ENCODE measurements at regions not wholly inside any gene's neighbourhood (a gene's known extent, or its start where the extent isn't known, plus 50 kb on each side); places are given as distances from the start of the nearest gene placed in this dataset.

DNA sequence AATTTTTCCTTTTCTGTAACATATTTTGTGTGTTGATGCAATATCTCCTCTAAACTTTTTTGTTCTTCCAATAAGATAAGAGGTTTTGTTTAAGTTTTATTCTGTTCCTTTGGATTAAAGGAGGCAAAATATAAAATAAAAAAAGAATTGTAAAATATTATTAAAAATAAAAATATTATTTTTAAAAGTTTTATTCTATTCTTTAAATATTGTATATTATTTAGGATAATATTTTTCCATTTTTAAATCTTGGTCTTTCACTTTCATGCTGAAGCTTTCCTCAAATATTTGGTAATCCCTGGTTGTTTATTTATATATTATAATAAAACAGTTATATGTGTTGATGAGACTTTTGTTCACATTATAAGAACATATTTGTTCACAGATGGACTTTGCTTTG lies 187.9 kb upstream of the PDE5A start (continued):
- TF ChIP-seq ZNF263 (CRISPR knock-in tag; IDR thresholded peaks at IDR 0.05) (no peak), ZNF124 (CRISPR knock-in tag; IDR thresholded peaks at IDR 0.05) (no peak), ZSCAN20 (CRISPR knock-in tag; IDR thresholded peaks at IDR 0.05; ENCODE audit: borderline replicate concordance) (no peak), ZNF670 (CRISPR knock-in tag; IDR thresholded peaks at IDR 0.05; ENCODE audit: borderline replicate concordance) (no peak), ZNF75D (CRISPR knock-in tag; IDR thresholded peaks at IDR 0.05; ENCODE audit: borderline replicate concordance) (no peak), RFX5 (IDR thresholded peaks at IDR 0.05; ENCODE audit: low read depth, low read length) (no peak), MATR3 (CRISPR knock-in tag; IDR thresholded peaks at IDR 0.05) (no peak), ZBTB39 (CRISPR knock-in tag; IDR thresholded peaks at IDR 0.05) (no peak)

GRCh38 chr4:119810001-119810400 lies 181.4 kb upstream of the PDE5A start:
- Histone ChIP-seq H3K9ac (ENCODE audit: insufficient read depth, low read depth, low read length) (no peak overlapping the region), H3K4me2 (ENCODE audit: low read depth, low read length) (no peak overlapping the region), H3K4me3 (replicated peaks in 1 of 3; ENCODE audit: insufficient read depth in 1 of 3, low read depth in 2 of 3, low read length in 3 of 3) (no peak overlapping the region), H3K79me2 (ENCODE audit: insufficient read depth, low read length) (no peaks in the 10 kb centered on the region), H2AFZ (ENCODE audit: low read length) (no peak overlapping the region), H3K9me3 (ENCODE audit: low read length) (no peaks in the 10 kb centered on the region), H3K27me3 (ENCODE audit: control insufficient read depth in 1 of 2, insufficient read depth in 2 of 2, low read length in 2 of 2) (no peaks in the 10 kb centered on the region), H3K4me1 (ENCODE audit: insufficient read depth, low read length) (no peaks in the 10 kb centered on the region), H4K20me1 (ENCODE audit: insufficient read depth, low read length) (no peaks in the 10 kb centered on the region), H3K36me3 (replicated peaks in 1 of 2; ENCODE audit: control insufficient read depth in 1 of 2, insufficient read depth in 2 of 2, low read length in 2 of 2) (no peaks in the 10 kb centered on the region), H3K27ac (ENCODE audit: extremely low read length, insufficient read depth, low read length) (no peak overlapping the region)
- ChIA-PET POLR2A (no interaction called here), CTCF (ENCODE audit: low intra/inter-chr PET ratio, low total read pairs) (no interaction called here)
- no peak for DNase-seq (ENCODE audit: low spot score)
- BruUV-seq (replicated peaks), result no TSS peak
- intact Hi-C loops (cut with micrococcal nuclease; ENCODE audit: unreplicated experiment), result no loop called here
- WGBS (ENCODE audit: low lambda C conversion rate), result 0% methylated on average over 1 of the region's 1 CpG
- no peak for ATAC-seq
- in situ Hi-C loops (cut with HindIII; ENCODE audit: extremely low pct_ligation_motif_present, low pct_unique_long_range_greater_than_20kb), result no loop called here
- FAIRE-seq, result no peak
- TF ChIP-seq ZNF891 (CRISPR knock-in tag; IDR thresholded peaks at IDR 0.05) (no peak), KLF9 (CRISPR knock-in tag; IDR thresholded peaks at IDR 0.05; ENCODE audit: low read depth) (no peak), POLR2G (IDR thresholded peaks at IDR 0.05; ENCODE audit: low read depth, low read length) (no peak), ESRRA (CRISPR knock-in tag; IDR thresholded peaks at IDR 0.05; ENCODE audit: low read depth) (no peak), LCORL (IDR thresholded peaks at IDR 0.05) (no peak), LCORL (CRISPR knock-in tag; IDR thresholded peaks at IDR 0.05) (no peak), ZSCAN21 (CRISPR knock-in tag; IDR thresholded peaks at IDR 0.05; ENCODE audit: borderline replicate concordance) (no peak), NPAS2 (CRISPR knock-in tag; IDR thresholded peaks at IDR 0.05; ENCODE audit: borderline replicate concordance) (no peak), ONECUT2 (CRISPR knock-in tag; IDR thresholded peaks at IDR 0.05) (no peak)
- TF ChIP-seq, protein P1, sequence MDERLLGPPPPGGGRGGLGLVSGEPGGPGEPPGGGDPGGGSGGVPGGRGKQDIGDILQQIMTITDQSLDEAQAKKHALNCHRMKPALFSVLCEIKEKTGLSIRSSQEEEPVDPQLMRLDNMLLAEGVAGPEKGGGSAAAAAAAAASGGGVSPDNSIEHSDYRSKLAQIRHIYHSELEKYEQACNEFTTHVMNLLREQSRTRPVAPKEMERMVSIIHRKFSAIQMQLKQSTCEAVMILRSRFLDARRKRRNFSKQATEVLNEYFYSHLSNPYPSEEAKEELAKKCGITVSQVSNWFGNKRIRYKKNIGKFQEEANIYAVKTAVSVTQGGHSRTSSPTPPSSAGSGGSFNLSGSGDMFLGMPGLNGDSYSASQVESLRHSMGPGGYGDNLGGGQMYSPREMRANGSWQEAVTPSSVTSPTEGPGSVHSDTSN (CRISPR knock-in tag; IDR thresholded peaks at IDR 0.05), result no peak
- TF ChIP-seq, protein P2, sequence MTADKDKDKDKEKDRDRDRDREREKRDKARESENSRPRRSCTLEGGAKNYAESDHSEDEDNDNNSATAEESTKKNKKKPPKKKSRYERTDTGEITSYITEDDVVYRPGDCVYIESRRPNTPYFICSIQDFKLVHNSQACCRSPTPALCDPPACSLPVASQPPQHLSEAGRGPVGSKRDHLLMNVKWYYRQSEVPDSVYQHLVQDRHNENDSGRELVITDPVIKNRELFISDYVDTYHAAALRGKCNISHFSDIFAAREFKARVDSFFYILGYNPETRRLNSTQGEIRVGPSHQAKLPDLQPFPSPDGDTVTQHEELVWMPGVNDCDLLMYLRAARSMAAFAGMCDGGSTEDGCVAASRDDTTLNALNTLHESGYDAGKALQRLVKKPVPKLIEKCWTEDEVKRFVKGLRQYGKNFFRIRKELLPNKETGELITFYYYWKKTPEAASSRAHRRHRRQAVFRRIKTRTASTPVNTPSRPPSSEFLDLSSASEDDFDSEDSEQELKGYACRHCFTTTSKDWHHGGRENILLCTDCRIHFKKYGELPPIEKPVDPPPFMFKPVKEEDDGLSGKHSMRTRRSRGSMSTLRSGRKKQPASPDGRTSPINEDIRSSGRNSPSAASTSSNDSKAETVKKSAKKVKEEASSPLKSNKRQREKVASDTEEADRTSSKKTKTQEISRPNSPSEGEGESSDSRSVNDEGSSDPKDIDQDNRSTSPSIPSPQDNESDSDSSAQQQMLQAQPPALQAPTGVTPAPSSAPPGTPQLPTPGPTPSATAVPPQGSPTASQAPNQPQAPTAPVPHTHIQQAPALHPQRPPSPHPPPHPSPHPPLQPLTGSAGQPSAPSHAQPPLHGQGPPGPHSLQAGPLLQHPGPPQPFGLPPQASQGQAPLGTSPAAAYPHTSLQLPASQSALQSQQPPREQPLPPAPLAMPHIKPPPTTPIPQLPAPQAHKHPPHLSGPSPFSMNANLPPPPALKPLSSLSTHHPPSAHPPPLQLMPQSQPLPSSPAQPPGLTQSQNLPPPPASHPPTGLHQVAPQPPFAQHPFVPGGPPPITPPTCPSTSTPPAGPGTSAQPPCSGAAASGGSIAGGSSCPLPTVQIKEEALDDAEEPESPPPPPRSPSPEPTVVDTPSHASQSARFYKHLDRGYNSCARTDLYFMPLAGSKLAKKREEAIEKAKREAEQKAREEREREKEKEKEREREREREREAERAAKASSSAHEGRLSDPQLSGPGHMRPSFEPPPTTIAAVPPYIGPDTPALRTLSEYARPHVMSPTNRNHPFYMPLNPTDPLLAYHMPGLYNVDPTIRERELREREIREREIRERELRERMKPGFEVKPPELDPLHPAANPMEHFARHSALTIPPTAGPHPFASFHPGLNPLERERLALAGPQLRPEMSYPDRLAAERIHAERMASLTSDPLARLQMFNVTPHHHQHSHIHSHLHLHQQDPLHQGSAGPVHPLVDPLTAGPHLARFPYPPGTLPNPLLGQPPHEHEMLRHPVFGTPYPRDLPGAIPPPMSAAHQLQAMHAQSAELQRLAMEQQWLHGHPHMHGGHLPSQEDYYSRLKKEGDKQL (CRISPR knock-in tag; IDR thresholded peaks at IDR 0.05; ENCODE audit: low read depth), result no peak
